ENCODE measurements at regions not wholly inside any gene's neighbourhood (a gene's known extent, or its start where the extent isn't known, plus 50 kb on each side); places are given as distances from the start of the nearest gene placed in this dataset.

DNA sequence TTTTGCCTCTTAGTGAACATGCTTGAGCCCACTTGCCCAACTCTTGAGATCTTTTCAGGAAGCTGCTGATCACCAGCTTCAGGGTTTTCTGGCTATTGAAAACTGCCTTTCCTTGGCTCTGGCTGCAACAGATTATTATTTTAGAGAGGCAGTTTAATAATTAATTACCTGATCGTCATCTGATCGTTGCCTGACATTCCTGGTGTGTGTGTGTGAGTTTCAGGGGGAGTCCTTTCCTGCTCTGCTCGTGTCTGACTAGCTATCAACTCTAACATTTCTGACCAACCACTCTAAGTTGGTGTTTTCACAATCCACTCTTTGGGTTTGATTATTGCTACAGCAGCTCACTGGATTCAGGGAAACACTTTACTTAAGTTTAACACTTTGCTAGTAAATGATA lies 84.3 kb upstream of the SPATA16 start:
- no peak for TF ChIP-seq POLR2A (IDR thresholded peaks at IDR 0.05)
- TF ChIP-seq, protein P1, sequence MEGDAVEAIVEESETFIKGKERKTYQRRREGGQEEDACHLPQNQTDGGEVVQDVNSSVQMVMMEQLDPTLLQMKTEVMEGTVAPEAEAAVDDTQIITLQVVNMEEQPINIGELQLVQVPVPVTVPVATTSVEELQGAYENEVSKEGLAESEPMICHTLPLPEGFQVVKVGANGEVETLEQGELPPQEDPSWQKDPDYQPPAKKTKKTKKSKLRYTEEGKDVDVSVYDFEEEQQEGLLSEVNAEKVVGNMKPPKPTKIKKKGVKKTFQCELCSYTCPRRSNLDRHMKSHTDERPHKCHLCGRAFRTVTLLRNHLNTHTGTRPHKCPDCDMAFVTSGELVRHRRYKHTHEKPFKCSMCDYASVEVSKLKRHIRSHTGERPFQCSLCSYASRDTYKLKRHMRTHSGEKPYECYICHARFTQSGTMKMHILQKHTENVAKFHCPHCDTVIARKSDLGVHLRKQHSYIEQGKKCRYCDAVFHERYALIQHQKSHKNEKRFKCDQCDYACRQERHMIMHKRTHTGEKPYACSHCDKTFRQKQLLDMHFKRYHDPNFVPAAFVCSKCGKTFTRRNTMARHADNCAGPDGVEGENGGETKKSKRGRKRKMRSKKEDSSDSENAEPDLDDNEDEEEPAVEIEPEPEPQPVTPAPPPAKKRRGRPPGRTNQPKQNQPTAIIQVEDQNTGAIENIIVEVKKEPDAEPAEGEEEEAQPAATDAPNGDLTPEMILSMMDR (IDR thresholded peaks at IDR 0.05 in 8 of 11, conservative IDR thresholded peaks at IDR 0.05 in 3 of 11) = no peak
- TF ChIP-seq POLR2AphosphoS5 (IDR thresholded peaks at IDR 0.05) = no peak
